GM12874 (cell line): ENCODE measurements at regions not wholly inside any gene's neighbourhood (a gene's known extent, or its start where the extent isn't known, plus 50 kb on each side); places are given as distances from the start of the nearest gene placed in this dataset.

ENCODE experiments used
- CTCF ChIP-seq: IDR thresholded peaks from 2 replicates; pipeline ENCODE4 v1.5.1; 2011; ENCODE audit warnings: low read depth, mild to moderate bottlenecking, control low read depth, low read length, moderate library complexity; ENCODE audit not compliant: insufficient read depth

GRCh38 chr6:90947184-90948064, 360.6 kb upstream of the MAP3K7 start:
- no peak for TF ChIP-seq CTCF

- no peak for TF ChIP-seq CTCF
Measured at GRCh38 chr6:90941885-90942284, 355.0 kb upstream of the MAP3K7 start.

GRCh38 chr6:90940812-90941481, 354.1 kb upstream of the MAP3K7 start:
- TF ChIP-seq CTCF = peak; percentile 35; the same call in 1 of the 2 replicates

GRCh38 chr6:90939906-90940305, 353.0 kb upstream of the MAP3K7 start:
- no peak for TF ChIP-seq CTCF

GRCh38 chr6:90938122-90938521, 351.2 kb upstream of the MAP3K7 start:
- no peak for TF ChIP-seq CTCF

- no peak for TF ChIP-seq CTCF
Measured at GRCh38 chr6:90936286-90936685, 349.4 kb upstream of the MAP3K7 start.

- TF ChIP-seq CTCF = no peak
Measured at GRCh38 chr6:90934966-90935365, 348.1 kb upstream of the MAP3K7 start.
